OCI-LY7 (cell line): ENCODE measurements at regions not wholly inside any gene's neighbourhood (a gene's known extent, or its start where the extent isn't known, plus 50 kb on each side); places are given as distances from the start of the nearest gene placed in this dataset.
"Not testable (repeated sequence)": the region's sequence is repeated elsewhere in the genome, so short reads cannot be mapped to it uniquely, and the experiment has no call there.

Source experiments
- BruUV-seq: library from RNA; stranded (reverse); fragments of 400-500 nt; replicated peaks from 2 replicates; lab custom pipeline; 2021; lab: Mats Ljungman, UMichigan
- CTCF ChIA-PET: fragments of 300-600 bp; sonication (Branson Sonifier 250); formaldehyde crosslinking; loops from one replicate; lab custom pipeline; 2022; ENCODE audit warnings: antibody characterized with exemption; ENCODE audit not compliant: unreplicated experiment; lab: Charles Lee
- POLR2A ChIA-PET: fragments of 300-600 bp; sonication (Branson Sonifier 250); formaldehyde crosslinking; loops from one replicate; lab custom pipeline; 2022; ENCODE audit warnings: antibody characterized with exemption; lab: Charles Lee
- DNase-seq: peaks from one replicate; pipeline ENCODE4 v3.0.0-alpha.2; 2015; ENCODE audit warnings: low spot score
- H2AFZ ChIP-seq: fragments of 200-600 bp; sonication (generic), shearing (Covaris generic); 2 replicates; pipeline ENCODE4 v1.6.1; 2014; ENCODE audit warnings: mild to moderate bottlenecking, antibody characterized with exemption, low read length, moderate library complexity
- H3K27ac ChIP-seq: fragments of 200-600 bp; sonication (generic); 2 replicates; pipeline ENCODE4 v1.5.1; 2014; ENCODE audit warnings: mixed run types, low read depth, mild to moderate bottlenecking, moderate library complexity, low read length, inconsistent platforms; ENCODE audit not compliant: poor library complexity, severe bottlenecking
- H3K36me3 ChIP-seq: fragments of 200-600 bp; sonication (generic); 2 replicates; pipeline ENCODE4 v1.6.1; 2014; ENCODE audit warnings: mild to moderate bottlenecking, antibody characterized with exemption, low read length, moderate library complexity, mixed read lengths; ENCODE audit not compliant: insufficient read depth
- H3K4me1 ChIP-seq: fragments of 200-600 bp; sonication (generic); 2 replicates; pipeline ENCODE4 v1.5.1; 2014; ENCODE audit warnings: mild to moderate bottlenecking, low read length; ENCODE audit not compliant: insufficient read depth, poor library complexity, severe bottlenecking
- H3K4me2 ChIP-seq: fragments of 200-600 bp; sonication (generic); 2 replicates; pipeline ENCODE4 v1.6.1; 2014; ENCODE audit warnings: mild to moderate bottlenecking, low read length
- H3K4me3 ChIP-seq: fragments of 200-600 bp; sonication (generic); 2 replicates; pipeline ENCODE4 v1.5.1; 2014; ENCODE audit warnings: mild to moderate bottlenecking, low read depth, low read length; ENCODE audit not compliant: poor library complexity, severe bottlenecking
- H3K79me2 ChIP-seq: fragments of 200-600 bp; sonication (generic); 2 replicates; pipeline ENCODE4 v1.6.1; 2016; ENCODE audit warnings: low read depth, mild to moderate bottlenecking, low read length, moderate library complexity, mixed read lengths; ENCODE audit not compliant: insufficient read depth
- H3K9me2 ChIP-seq: fragments of 200-600 bp; sonication (generic); 2 replicates; pipeline ENCODE4 v1.6.1; 2016; ENCODE audit warnings: mild to moderate bottlenecking, low read length, mixed read lengths; ENCODE audit not compliant: insufficient read depth
- H3K9me3 ChIP-seq: fragments of 200-600 bp; sonication (generic); 2 replicates; pipeline ENCODE4 v1.6.1; 2014; ENCODE audit warnings: mild to moderate bottlenecking, mixed run types, low read length, mixed read lengths
- H4K20me1 ChIP-seq: fragments of 200-600 bp; sonication (generic); 2 replicates; pipeline ENCODE4 v1.6.1; 2014; ENCODE audit warnings: mild to moderate bottlenecking, antibody characterized with exemption, low read length, moderate library complexity, mixed read lengths; ENCODE audit not compliant: insufficient read depth
- intact Hi-C: fragments of 100-400 bp; cut with micrococcal nuclease; formaldehyde crosslinking; loops from one replicate; pipeline ENCODE4 v1.10.0; 2022; ENCODE audit not compliant: unreplicated experiment

DNA sequence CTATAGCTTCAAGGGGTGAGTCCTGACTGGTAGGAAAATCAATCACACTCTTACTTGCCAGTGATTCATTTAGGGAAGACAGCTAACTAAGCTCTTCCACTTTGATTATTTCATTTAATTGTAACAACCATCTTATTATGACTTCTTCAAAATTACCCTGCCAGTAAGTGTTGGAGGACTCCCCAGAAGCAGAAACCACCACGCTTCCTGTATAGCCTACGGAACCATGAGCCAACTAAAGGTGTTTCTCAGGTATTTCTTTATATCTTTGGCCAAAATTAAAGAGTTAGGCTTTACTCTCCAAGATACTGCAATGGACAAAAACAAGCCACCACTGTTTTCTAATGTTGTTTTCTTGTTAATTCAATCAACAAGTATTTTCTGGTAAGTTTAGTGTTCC, 61.0 kb downstream of the FOXD4L5 start:
- H3K9me2 ChIP-seq, H3K79me2 ChIP-seq, POLR2A ChIA-PET, H3K27ac ChIP-seq, DNase-seq, BruUV-seq, H3K4me1 ChIP-seq, H3K4me2 ChIP-seq, H3K9me3 ChIP-seq, H4K20me1 ChIP-seq, intact Hi-C loops, H3K4me3 ChIP-seq, H2AFZ ChIP-seq, CTCF ChIA-PET, H3K36me3 ChIP-seq: not testable (repeated sequence)

DNA sequence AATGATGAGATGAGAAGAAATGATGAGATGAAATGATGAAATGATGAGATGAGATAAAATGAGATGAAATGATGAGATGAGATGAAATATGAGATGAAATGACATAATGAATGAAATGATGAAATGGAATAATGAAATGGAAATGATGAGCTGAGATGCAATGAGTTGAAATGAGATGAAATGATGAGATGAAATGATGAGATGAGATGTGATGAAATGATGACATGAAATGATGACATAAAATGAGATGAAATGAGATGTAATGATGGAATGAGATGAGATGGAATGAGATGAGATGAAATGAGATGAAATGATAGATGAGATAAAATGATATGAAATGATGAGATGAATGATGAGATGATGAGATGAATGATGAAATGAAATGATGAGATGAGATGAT, 76.2 kb downstream of the FOXD4L5 start:
- H2AFZ ChIP-seq, POLR2A ChIA-PET, H3K4me3 ChIP-seq, H4K20me1 ChIP-seq, CTCF ChIA-PET, H3K9me3 ChIP-seq, DNase-seq, H3K4me1 ChIP-seq, H3K9me2 ChIP-seq, intact Hi-C loops, H3K27ac ChIP-seq, BruUV-seq, H3K4me2 ChIP-seq, H3K79me2 ChIP-seq, H3K36me3 ChIP-seq: not testable (repeated sequence)

DNA sequence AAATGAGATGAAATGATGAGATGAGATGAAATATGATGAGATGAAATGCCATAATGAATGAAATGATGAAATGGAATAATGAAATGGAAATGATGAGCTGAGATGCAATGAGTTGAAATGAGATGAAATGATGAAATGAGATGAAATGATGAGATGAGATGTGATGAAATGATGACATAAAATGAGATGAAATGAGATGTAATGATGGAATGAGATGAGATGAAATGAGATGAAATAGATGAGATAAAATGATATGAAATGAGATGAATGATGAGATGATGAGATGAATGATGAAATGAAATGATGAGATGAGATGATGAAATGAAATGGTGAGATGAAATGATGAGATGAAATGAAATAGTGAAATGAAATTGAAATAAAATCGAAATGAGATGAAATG, 77.7 kb downstream of the FOXD4L5 start:
- BruUV-seq, DNase-seq, H2AFZ ChIP-seq, H3K9me3 ChIP-seq, POLR2A ChIA-PET, H3K4me1 ChIP-seq, H3K27ac ChIP-seq, H3K4me2 ChIP-seq, H4K20me1 ChIP-seq, H3K4me3 ChIP-seq, CTCF ChIA-PET, H3K36me3 ChIP-seq, H3K79me2 ChIP-seq, intact Hi-C loops, H3K9me2 ChIP-seq: not testable (repeated sequence)

DNA sequence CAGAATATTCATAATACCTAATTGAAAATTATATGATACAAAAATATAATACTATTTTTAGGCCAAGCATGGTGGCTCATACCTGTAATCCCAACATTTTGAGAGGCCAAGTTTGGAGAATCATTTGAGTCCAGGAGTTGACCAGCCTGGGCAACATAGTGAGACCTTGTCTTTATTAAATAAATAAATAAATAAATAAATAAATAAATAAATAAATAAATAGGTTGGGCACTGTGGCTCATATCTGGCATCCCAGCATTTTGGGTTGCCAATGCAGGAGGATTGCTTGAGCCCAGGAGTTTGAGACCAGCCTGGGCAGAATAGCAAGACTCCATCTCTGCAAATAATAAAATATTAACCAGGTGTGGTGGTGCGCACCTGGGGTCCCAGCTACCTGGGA, 79.2 kb downstream of the FOXD4L5 start:
- H3K36me3 ChIP-seq, H3K9me2 ChIP-seq, H2AFZ ChIP-seq, H3K79me2 ChIP-seq, H3K4me1 ChIP-seq, DNase-seq, H3K4me3 ChIP-seq, H3K4me2 ChIP-seq, CTCF ChIA-PET, BruUV-seq, H4K20me1 ChIP-seq, H3K27ac ChIP-seq, H3K9me3 ChIP-seq, POLR2A ChIA-PET, intact Hi-C loops: not testable (repeated sequence)

DNA sequence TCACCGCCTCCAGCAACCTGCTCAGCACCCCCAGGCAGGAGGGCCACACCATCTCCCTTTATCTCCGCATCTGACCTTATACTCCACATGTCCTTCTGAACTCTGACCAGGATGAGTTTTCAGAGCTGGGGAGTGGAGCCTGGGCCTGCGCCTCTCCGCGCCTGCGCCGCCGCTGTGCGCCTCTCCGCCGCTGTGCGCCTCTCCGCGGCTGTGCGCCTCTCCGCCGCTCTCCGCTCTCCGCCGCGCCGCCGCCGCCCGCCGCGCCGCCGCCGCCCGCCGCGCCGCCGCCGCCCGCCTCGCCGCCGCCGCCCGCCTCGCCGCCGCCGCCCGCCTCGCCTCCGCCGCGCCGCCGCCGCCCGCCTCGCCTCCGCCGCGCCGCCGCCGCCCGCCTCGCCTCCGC, 89.2 kb downstream of the FOXD4L5 start:
- BruUV-seq = not testable (repeated sequence)

DNA sequence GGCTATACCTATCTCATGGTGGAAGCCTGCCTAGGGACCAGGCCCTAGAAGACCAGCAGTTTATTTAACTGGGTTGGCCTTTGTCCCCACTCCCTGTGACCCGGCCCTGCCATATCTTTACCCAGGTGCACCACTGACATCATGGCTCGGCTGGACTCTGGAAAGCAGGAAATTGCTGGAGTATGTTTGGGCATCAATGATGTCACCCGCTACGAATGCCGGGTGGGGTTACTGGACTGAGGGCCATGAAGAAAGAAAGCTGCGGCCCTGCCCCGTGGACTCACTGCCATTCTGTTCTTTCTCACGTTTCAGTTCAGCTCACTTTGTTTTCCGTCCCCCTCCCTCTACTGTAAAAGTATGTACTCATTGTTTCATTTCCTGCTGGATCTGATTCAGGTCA, 129.1 kb downstream of the FOXD4L5 start:
- H3K79me2 ChIP-seq, CTCF ChIA-PET, intact Hi-C loops, H3K9me3 ChIP-seq, BruUV-seq, H3K36me3 ChIP-seq, H3K4me3 ChIP-seq, H3K4me1 ChIP-seq, H3K4me2 ChIP-seq, H2AFZ ChIP-seq, H4K20me1 ChIP-seq, H3K9me2 ChIP-seq, H3K27ac ChIP-seq, POLR2A ChIA-PET: not testable (repeated sequence)
- peak; percentile 0 for DNase-seq

More for the DNA sequence above, 89.2 kb downstream of the FOXD4L5 start:
- H3K4me2 ChIP-seq, H3K9me3 ChIP-seq, POLR2A ChIA-PET, H3K27ac ChIP-seq, H3K36me3 ChIP-seq, H4K20me1 ChIP-seq, H3K79me2 ChIP-seq, H3K4me3 ChIP-seq, H2AFZ ChIP-seq, CTCF ChIA-PET, H3K4me1 ChIP-seq, DNase-seq, H3K9me2 ChIP-seq, intact Hi-C loops: not testable (repeated sequence)
